ENCODE measurements at regions not wholly inside any gene's neighbourhood (a gene's known extent, or its start where the extent isn't known, plus 50 kb on each side); places are given as distances from the start of the nearest gene placed in this dataset.

DNA sequence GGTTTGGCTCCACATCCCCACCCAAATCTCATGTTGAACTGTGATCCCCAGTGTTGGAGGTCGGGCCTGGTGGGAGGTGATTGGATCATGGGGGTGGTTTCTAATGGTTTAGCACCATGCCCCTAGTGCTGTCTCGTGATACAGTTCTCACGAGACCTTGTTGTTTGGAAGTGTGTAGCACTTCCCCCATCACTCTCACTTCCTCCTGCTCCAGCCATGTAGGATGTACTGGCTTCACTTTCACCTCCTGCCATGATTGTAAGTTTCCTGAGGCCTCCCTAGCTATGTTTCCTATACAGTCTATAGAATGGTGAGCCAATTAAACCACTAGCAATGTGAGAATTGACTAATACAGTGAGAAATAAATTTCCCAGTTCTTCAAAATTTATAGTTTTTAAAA lies 325.9 kb downstream of the FSIP2 start (continued):
- TF ChIP-seq ZNF449 (CRISPR knock-in tag; IDR thresholded peaks at IDR 0.05) (no peak), POU5F1 (IDR thresholded peaks at IDR 0.05; ENCODE audit: borderline replicate concordance, low read depth, low read length, partially characterized antibody) (no peak)
- TF ChIP-seq, protein P1, sequence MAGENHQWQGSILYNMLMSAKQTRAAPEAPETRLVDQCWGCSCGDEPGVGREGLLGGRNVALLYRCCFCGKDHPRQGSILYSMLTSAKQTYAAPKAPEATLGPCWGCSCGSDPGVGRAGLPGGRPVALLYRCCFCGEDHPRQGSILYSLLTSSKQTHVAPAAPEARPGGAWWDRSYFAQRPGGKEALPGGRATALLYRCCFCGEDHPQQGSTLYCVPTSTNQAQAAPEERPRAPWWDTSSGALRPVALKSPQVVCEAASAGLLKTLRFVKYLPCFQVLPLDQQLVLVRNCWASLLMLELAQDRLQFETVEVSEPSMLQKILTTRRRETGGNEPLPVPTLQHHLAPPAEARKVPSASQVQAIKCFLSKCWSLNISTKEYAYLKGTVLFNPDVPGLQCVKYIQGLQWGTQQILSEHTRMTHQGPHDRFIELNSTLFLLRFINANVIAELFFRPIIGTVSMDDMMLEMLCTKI (IDR thresholded peaks at IDR 0.05; ENCODE audit: partially characterized antibody): no peak
- TF ChIP-seq, protein P2, sequence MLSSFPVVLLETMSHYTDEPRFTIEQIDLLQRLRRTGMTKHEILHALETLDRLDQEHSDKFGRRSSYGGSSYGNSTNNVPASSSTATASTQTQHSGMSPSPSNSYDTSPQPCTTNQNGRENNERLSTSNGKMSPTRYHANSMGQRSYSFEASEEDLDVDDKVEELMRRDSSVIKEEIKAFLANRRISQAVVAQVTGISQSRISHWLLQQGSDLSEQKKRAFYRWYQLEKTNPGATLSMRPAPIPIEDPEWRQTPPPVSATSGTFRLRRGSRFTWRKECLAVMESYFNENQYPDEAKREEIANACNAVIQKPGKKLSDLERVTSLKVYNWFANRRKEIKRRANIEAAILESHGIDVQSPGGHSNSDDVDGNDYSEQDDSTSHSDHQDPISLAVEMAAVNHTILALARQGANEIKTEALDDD (IDR thresholded peaks at IDR 0.05): no peak

DNA sequence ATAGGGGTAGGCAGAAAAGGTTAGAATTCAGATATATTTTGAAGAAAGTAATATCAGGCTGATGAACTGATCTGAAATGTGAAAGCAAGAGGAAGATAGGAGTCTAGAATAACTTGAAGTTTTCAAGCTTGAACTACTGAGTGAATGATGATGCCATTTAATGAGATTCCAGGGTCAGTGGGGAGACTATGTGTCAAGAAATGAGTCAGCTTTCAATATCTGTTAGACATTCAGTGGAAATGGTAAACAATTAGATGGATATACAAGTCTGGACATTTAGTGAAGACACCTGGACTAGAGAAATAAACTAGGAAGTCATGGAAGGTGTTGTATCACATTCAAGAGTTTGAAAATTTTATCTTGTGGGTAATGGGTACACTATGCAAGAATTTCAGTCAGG lies 326.9 kb downstream of the FSIP2 start:
- intact Hi-C loops (cut with micrococcal nuclease): no loop called here
- ATAC-seq: no peak
- H3K36me3 ChIP-seq (ENCODE audit: control insufficient read depth, insufficient read depth, low read length): no peaks in the 10 kb centered on the region
- H3K9me1 ChIP-seq (ENCODE audit: control insufficient read depth, insufficient read depth, low read length): no peaks in the 10 kb centered on the region
- FAIRE-seq: no peak
- H3K4me3 ChIP-seq: no peak overlapping the region
- POLR2A ChIA-PET: no interaction called here
- H3K27me3 ChIP-seq (ENCODE audit: control insufficient read depth in 2 of 2, insufficient read depth in 2 of 2, low read length in 2 of 2): no peaks in the 10 kb centered on the region
- DNase-seq (ENCODE audit: extremely low read depth in 1 of 4, low spot score in 3 of 4): no peak
- in situ Hi-C loops (cut with MboI): no loop called here
- H3K4me1 ChIP-seq (replicated peaks in 1 of 2; ENCODE audit: control insufficient read depth in 2 of 2, insufficient read depth in 2 of 2, low read length in 2 of 2): no peaks in the 10 kb centered on the region
- no peak overlapping the region for H2AFZ ChIP-seq (ENCODE audit: low read depth, low read length)
- H3K79me2 ChIP-seq (ENCODE audit: control insufficient read depth, insufficient read depth, low read length): no peaks in the 10 kb centered on the region
- CTCF ChIA-PET (ENCODE audit: low intra/inter-chr PET ratio): no interaction called here
- no TSS peak for BruUV-seq (replicated peaks)
- H3K27ac ChIP-seq (ENCODE audit: extremely low read depth, low read depth, low read length): no peak overlapping the region
- no peaks in the 10 kb centered on the region for H4K20me1 ChIP-seq (replicated peaks; ENCODE audit: control insufficient read depth, insufficient read depth, low read length)
- no peaks in the 10 kb centered on the region; the same call in none of the 2 replicates for H3K9me3 ChIP-seq (replicated peaks; ENCODE audit: control insufficient read depth, insufficient read depth, low read depth, low read length)
- H3K4me2 ChIP-seq (ENCODE audit: insufficient read depth, low read length): no peak overlapping the region
- H3K9ac ChIP-seq (ENCODE audit: insufficient read depth in 1 of 2, low read depth in 2 of 2, low read length in 2 of 2): no peak overlapping the region
- no peak for TF ChIP-seq POLR2A (conservative IDR thresholded peaks at IDR 0.05)
- TF ChIP-seq FUS (optimal IDR thresholded peaks at IDR 0.05; ENCODE audit: low read depth, low read length): no peak
- no peak for TF ChIP-seq PKNOX1 (IDR thresholded peaks at IDR 0.05)
- TF ChIP-seq TRIM28 (IDR thresholded peaks at IDR 0.05): no peak
- TF ChIP-seq, protein P3, sequence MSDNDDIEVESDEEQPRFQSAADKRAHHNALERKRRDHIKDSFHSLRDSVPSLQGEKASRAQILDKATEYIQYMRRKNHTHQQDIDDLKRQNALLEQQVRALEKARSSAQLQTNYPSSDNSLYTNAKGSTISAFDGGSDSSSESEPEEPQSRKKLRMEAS (CRISPR knock-in tag; IDR thresholded peaks at IDR 0.05): no peak
- TF ChIP-seq, protein P4, sequence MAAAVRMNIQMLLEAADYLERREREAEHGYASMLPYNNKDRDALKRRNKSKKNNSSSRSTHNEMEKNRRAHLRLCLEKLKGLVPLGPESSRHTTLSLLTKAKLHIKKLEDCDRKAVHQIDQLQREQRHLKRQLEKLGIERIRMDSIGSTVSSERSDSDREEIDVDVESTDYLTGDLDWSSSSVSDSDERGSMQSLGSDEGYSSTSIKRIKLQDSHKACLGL (CRISPR knock-in tag; IDR thresholded peaks at IDR 0.05; ENCODE audit: borderline replicate concordance, poor library complexity, severe bottlenecking): no peak
- TF ChIP-seq, protein P5, sequence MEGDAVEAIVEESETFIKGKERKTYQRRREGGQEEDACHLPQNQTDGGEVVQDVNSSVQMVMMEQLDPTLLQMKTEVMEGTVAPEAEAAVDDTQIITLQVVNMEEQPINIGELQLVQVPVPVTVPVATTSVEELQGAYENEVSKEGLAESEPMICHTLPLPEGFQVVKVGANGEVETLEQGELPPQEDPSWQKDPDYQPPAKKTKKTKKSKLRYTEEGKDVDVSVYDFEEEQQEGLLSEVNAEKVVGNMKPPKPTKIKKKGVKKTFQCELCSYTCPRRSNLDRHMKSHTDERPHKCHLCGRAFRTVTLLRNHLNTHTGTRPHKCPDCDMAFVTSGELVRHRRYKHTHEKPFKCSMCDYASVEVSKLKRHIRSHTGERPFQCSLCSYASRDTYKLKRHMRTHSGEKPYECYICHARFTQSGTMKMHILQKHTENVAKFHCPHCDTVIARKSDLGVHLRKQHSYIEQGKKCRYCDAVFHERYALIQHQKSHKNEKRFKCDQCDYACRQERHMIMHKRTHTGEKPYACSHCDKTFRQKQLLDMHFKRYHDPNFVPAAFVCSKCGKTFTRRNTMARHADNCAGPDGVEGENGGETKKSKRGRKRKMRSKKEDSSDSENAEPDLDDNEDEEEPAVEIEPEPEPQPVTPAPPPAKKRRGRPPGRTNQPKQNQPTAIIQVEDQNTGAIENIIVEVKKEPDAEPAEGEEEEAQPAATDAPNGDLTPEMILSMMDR (IDR thresholded peaks at IDR 0.05 in 2 of 3, conservative IDR thresholded peaks at IDR 0.05 in 1 of 3; ENCODE audit: insufficient read depth in 2 of 3, low read depth in 1 of 3, low read length in 3 of 3): no peak
- TF ChIP-seq ZNF445 (CRISPR knock-in tag; IDR thresholded peaks at IDR 0.05; ENCODE audit: low read depth): no peak
- TF ChIP-seq CREB5 (CRISPR knock-in tag; IDR thresholded peaks at IDR 0.05): no peak
